Tibial artery (tissue), 4 donors: ENCODE measurements at regions not wholly inside any gene's neighbourhood (a gene's known extent, or its start where the extent isn't known, plus 50 kb on each side); places are given as distances from the start of the nearest gene placed in this dataset.

Experiments
- DNase-seq, 2 donors: peaks; one replicate each; pipeline ENCODE4 v3.0.0-alpha.2; 2019
- H3K27ac ChIP-seq, 2 donors: fragments of 200-600 bp; sonication (generic) in 1 of 2; 1 replicate in 1 of 2; 2 replicates in 1 of 2; pipeline ENCODE4 v1.5.1; 2018 to 2019; ENCODE audit warnings: mild to moderate bottlenecking in 1 of 2
- H3K27me3 ChIP-seq, 2 donors: fragments of 200-600 bp; sonication (generic) in 1 of 2; one replicate each; pipeline versions ENCODE4 v1.5.1 to v1.6.0; 2016 to 2019
- H3K36me3 ChIP-seq, 3 donors: fragments of 200-600 bp; sonication (generic) in 2 of 3; one replicate each; pipeline ENCODE4 v1.5.1; 2016 to 2019; ENCODE audit warnings: mild to moderate bottlenecking in 2 of 3
- H3K4me1 ChIP-seq, 4 donors: fragments of 200-600 bp; sonication (generic) in 2 of 4; 1 replicate in 3 of 4; 2 replicates in 1 of 4; pipeline ENCODE4 v1.5.1; 2016 to 2019
- H3K4me3 ChIP-seq, 2 donors: fragments of 200-600 bp; sonication (generic) in 1 of 2; 1 replicate in 1 of 2; 2 replicates in 1 of 2; pipeline ENCODE4 v1.5.1; 2018 to 2019; ENCODE audit warnings: mild to moderate bottlenecking in 2 of 2
- H3K9me3 ChIP-seq, 3 donors: fragments of 200-600 bp; sonication (generic) in 1 of 3; one replicate each; pipeline ENCODE4 v1.5.1; 2016 to 2019
- CTCF ChIP-seq, 2 experiments: fragments of 200-600 bp in 1 of 2; fragments of 450-650 bp in 1 of 2; IDR thresholded peaks; one replicate each; pipeline ENCODE4 v1.5.1; 2017 to 2019; ENCODE audit warnings: antibody characterized with exemption in 2 of 2, mild to moderate bottlenecking in 1 of 2, moderate library complexity in 1 of 2
- intact Hi-C: fragments of 100-400 bp; cut with DNase I; formaldehyde crosslinking; loops from one replicate; pipeline ENCODE4 v1.15.0; 2023; ENCODE audit warnings: low total_unique reads

GRCh38 chr21:38177919-38178652 lies 78.7 kb upstream of the KCNJ15 start:
- Histone ChIP-seq H3K9me3 (no peaks in the 10 kb centered on the region), H3K36me3 (no peaks in the 10 kb centered on the region), H3K4me3 (no peak overlapping the region), H3K27ac (no peak overlapping the region), H3K27me3 (no peaks in the 10 kb centered on the region), H3K4me1 (peaks cover 0 to 20% (median 0%) of the 10 kb centered on the region in 4 donors)
- intact Hi-C loops = no loop called here
- TF ChIP-seq CTCF (IDR thresholded peaks at IDR 0.05) = no peak
- no peak for DNase-seq

- no peaks in the 10 kb centered on the region for H3K36me3 ChIP-seq
- no peak overlapping the region for H3K4me3 ChIP-seq
- TF ChIP-seq CTCF (IDR thresholded peaks at IDR 0.05) = no peak
- DNase-seq = no peak
- H3K9me3 ChIP-seq = no peaks in the 10 kb centered on the region
- H3K27ac ChIP-seq = no peak overlapping the region
- no peaks in the 10 kb centered on the region for H3K27me3 ChIP-seq
- H3K4me1 ChIP-seq = peaks cover 0 to 17% (median 0%) of the 10 kb centered on the region in 4 donors
- intact Hi-C loops = no loop called here
Measured at GRCh38 chr21:38178653-38179470, 77.9 kb upstream of the KCNJ15 start.

- intact Hi-C loops = no loop called here
- H3K4me3 ChIP-seq = no peak overlapping the region
- DNase-seq = no peak
- no peaks in the 10 kb centered on the region for H3K36me3 ChIP-seq
- H3K27ac ChIP-seq = no peak overlapping the region
- peaks cover 0 to 10% (median 0%) of the 10 kb centered on the region in 4 donors for H3K4me1 ChIP-seq
- TF ChIP-seq CTCF (IDR thresholded peaks at IDR 0.05) = no peak
- no peaks in the 10 kb centered on the region for H3K27me3 ChIP-seq
- no peaks in the 10 kb centered on the region for H3K9me3 ChIP-seq
Measured at GRCh38 chr21:38179511-38179910, 77.3 kb upstream of the KCNJ15 start.

- Histone ChIP-seq H3K36me3 (no peaks in the 10 kb centered on the region), H3K4me1 (no peaks in the 10 kb centered on the region), H3K4me3 (no peak overlapping the region), H3K27ac (no peak overlapping the region), H3K9me3 (no peaks in the 10 kb centered on the region), H3K27me3 (no peaks in the 10 kb centered on the region)
- DNase-seq = no peak
- intact Hi-C loops = no loop called here
- TF ChIP-seq CTCF (IDR thresholded peaks at IDR 0.05) = no peak
Measured at GRCh38 chr21:38181096-38181495, 75.7 kb upstream of the KCNJ15 start.

- Histone ChIP-seq H3K4me3 (no peak overlapping the region), H3K9me3 (peaks cover 0 to 6% (median 0%) of the 10 kb centered on the region in 3 donors), H3K36me3 (no peaks in the 10 kb centered on the region), H3K27me3 (no peaks in the 10 kb centered on the region), H3K27ac (no peak overlapping the region), H3K4me1 (no peaks in the 10 kb centered on the region)
- TF ChIP-seq CTCF (IDR thresholded peaks at IDR 0.05) = no peak
- intact Hi-C loops = no loop called here
- DNase-seq = no peak
Measured at GRCh38 chr21:38182370-38182985, 74.3 kb upstream of the KCNJ15 start.
